Kidney epithelial cell (primary cell): ENCODE measurements at regions not wholly inside any gene's neighbourhood (a gene's known extent, or its start where the extent isn't known, plus 50 kb on each side); places are given as distances from the start of the nearest gene placed in this dataset.

Source experiments
- DNase-seq: peaks from one replicate; pipeline ENCODE4 v3.0.0-alpha.2; 2010; ENCODE audit warnings: low read depth
- H3K27me3 ChIP-seq: 2 replicates; pipeline ENCODE4 v1.6.0; 2011; ENCODE audit warnings: low read length; ENCODE audit not compliant: control insufficient read depth, insufficient read depth
- H3K36me3 ChIP-seq: 2 replicates; pipeline ENCODE4 v1.5.1; 2011; ENCODE audit warnings: low read length; ENCODE audit not compliant: control insufficient read depth, insufficient read depth
- H3K4me3 ChIP-seq: 2 replicates; pipeline ENCODE4 v1.5.1; 2011; ENCODE audit warnings: low read depth, mild to moderate bottlenecking, control low read depth, low read length
- TF ChIP-seq, protein P1 (sequence below): IDR thresholded peaks from 2 replicates; pipeline ENCODE4 v1.5.1; 2011; ENCODE audit warnings: mild to moderate bottlenecking, moderate library complexity, low read length, control low read depth, inconsistent platforms; ENCODE audit not compliant: insufficient read depth, poor library complexity, severe bottlenecking

- TF ChIP-seq, protein P1, sequence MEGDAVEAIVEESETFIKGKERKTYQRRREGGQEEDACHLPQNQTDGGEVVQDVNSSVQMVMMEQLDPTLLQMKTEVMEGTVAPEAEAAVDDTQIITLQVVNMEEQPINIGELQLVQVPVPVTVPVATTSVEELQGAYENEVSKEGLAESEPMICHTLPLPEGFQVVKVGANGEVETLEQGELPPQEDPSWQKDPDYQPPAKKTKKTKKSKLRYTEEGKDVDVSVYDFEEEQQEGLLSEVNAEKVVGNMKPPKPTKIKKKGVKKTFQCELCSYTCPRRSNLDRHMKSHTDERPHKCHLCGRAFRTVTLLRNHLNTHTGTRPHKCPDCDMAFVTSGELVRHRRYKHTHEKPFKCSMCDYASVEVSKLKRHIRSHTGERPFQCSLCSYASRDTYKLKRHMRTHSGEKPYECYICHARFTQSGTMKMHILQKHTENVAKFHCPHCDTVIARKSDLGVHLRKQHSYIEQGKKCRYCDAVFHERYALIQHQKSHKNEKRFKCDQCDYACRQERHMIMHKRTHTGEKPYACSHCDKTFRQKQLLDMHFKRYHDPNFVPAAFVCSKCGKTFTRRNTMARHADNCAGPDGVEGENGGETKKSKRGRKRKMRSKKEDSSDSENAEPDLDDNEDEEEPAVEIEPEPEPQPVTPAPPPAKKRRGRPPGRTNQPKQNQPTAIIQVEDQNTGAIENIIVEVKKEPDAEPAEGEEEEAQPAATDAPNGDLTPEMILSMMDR = no peak
- H3K36me3 ChIP-seq = no peaks in the 10 kb centered on the region
- H3K27me3 ChIP-seq = no peaks in the 10 kb centered on the region
- DNase-seq = no peak
- H3K4me3 ChIP-seq = no peak overlapping the region
Observed at GRCh38 chr3:18077128-18077840, 334.9 kb upstream of the TBC1D5 start.

- H3K36me3 ChIP-seq = no peaks in the 10 kb centered on the region
- DNase-seq = no peak
- TF ChIP-seq, protein P1 = no peak
- H3K4me3 ChIP-seq = no peak overlapping the region
- no peaks in the 10 kb centered on the region for H3K27me3 ChIP-seq
Observed at GRCh38 chr3:18076301-18076700, 333.9 kb upstream of the TBC1D5 start.

GRCh38 chr3:18075799-18076198, 333.4 kb upstream of the TBC1D5 start:
- Histone ChIP-seq H3K4me3 (no peak overlapping the region), H3K36me3 (no peaks in the 10 kb centered on the region), H3K27me3 (no peaks in the 10 kb centered on the region)
- TF ChIP-seq, protein P1 = no peak
- no peak for DNase-seq

GRCh38 chr3:18071833-18072232, 329.4 kb upstream of the TBC1D5 start:
- TF ChIP-seq, protein P1 = no peak
- no peaks in the 10 kb centered on the region for H3K27me3 ChIP-seq
- no peak overlapping the region for H3K4me3 ChIP-seq
- no peaks in the 10 kb centered on the region for H3K36me3 ChIP-seq
- no peak for DNase-seq

- H3K36me3 ChIP-seq = no peaks in the 10 kb centered on the region
Observed at GRCh38 chr3:18070944-18071343, 328.5 kb upstream of the TBC1D5 start.

More at GRCh38 chr3:18070944-18071343, 328.5 kb upstream of the TBC1D5 start:
- DNase-seq = no peak
- Histone ChIP-seq H3K27me3 (no peaks in the 10 kb centered on the region), H3K4me3 (no peak overlapping the region)
- TF ChIP-seq, protein P1 = no peak
